Sigmoid colon (tissue), 6 donors: ENCODE measurements at regions not wholly inside any gene's neighbourhood (a gene's known extent, or its start where the extent isn't known, plus 50 kb on each side); places are given as distances from the start of the nearest gene placed in this dataset.

Experiments
- DNase-seq: peaks from one replicate; pipeline ENCODE4 v3.0.0-alpha.2; 2019
- H3K27ac ChIP-seq, 4 donors: fragments of 200-600 bp; sonication (generic); one replicate each; pipeline ENCODE4 v1.5.1; 2016 to 2019; ENCODE audit warnings: mild to moderate bottlenecking in 1 of 4
- H3K27me3 ChIP-seq, 3 donors: fragments of 200-600 bp; sonication (generic); one replicate each; pipeline ENCODE4 v1.5.1; 2019; ENCODE audit warnings: mild to moderate bottlenecking in 1 of 3
- H3K36me3 ChIP-seq, 4 donors: fragments of 200-600 bp; sonication (generic); one replicate each; pipeline ENCODE4 v1.5.1; 2016 to 2019
- H3K4me1 ChIP-seq, 4 donors: fragments of 200-600 bp; sonication (generic); one replicate each; pipeline ENCODE4 v1.5.1; 2017 to 2019
- H3K4me3 ChIP-seq, 4 donors: fragments of 200-600 bp; sonication (generic); one replicate each; pipeline ENCODE4 v1.5.1; 2017 to 2019; ENCODE audit warnings: mild to moderate bottlenecking in 2 of 4, moderate library complexity in 1 of 4
- H3K9me3 ChIP-seq, 4 donors: fragments of 200-600 bp in 3 of 4; sonication (generic) in 3 of 4; one replicate each; pipeline versions ENCODE4 v1.5.1 to v1.6.1; 2013 to 2019
- EP300 ChIP-seq, 4 donors: sonication (generic); formaldehyde crosslinking; IDR thresholded peaks; one replicate each; pipeline ENCODE4 v1.6.1; 2017; ENCODE audit warnings: antibody characterized with exemption in 4 of 4
- POLR2A ChIP-seq, 2 donors: fragments of 450-650 bp; IDR thresholded peaks; one replicate each; pipeline ENCODE4 v1.6.1; 2016; ENCODE audit warnings: antibody characterized with exemption in 2 of 2, mild to moderate bottlenecking in 2 of 2, moderate library complexity in 2 of 2
- POLR2AphosphoS5 ChIP-seq, 4 donors: sonication (generic); formaldehyde crosslinking; IDR thresholded peaks; one replicate each; pipeline ENCODE4 v1.6.1; 2017; ENCODE audit warnings: antibody characterized with exemption in 4 of 4
- WGBS, 2 donors: extraction: QIAGEN DNeasy Blood & Tissue Kit; methylation state at CpG; one replicate each; pipeline ENCODE4 v1.1.7; 2013; 5-methylcytosine and 5-hydroxymethylcytosine counted together
- intact Hi-C: fragments of 100-400 bp; cut with DNase I; formaldehyde crosslinking; loops from one replicate; pipeline ENCODE4 v1.15.1; 2023
- TF ChIP-seq, protein P1 (sequence below), 4 experiments: fragments of 450-650 bp in 3 of 4; fragments of 200-600 bp in 1 of 4; IDR thresholded peaks; one replicate each; pipeline ENCODE4 v1.5.1; 2016 to 2019; ENCODE audit warnings: antibody characterized with exemption in 4 of 4, mild to moderate bottlenecking in 3 of 4, moderate library complexity in 2 of 4
- donor health status: healthy with polysubstance abuse.
- donor health status: healthy.

DNA sequence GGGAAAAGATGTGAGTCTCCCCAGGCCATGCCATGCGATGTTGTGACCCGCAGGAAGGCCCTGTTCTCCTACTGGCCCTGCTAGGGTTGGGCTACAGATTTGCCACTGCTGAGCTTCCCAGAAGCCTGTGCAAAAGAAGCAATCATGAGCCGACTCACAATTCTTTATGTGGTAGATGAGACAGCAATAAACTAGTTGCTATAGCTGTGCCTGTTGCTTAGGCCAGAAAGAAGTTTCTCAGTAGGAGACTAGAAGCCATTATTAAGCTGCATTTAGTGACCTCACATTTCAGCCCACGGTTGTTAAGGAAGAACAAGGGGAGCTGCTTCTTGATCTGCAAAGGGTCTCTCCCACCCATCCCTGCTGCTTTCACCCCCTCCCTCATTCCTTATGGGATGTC, 239.4 kb upstream of the CRY1 start:
- Histone ChIP-seq H3K27me3 (peaks cover 0 to 8% (median 0%) of the 10 kb centered on the region in 3 donors), H3K4me3 (no peak overlapping the region), H3K9me3 (no peaks in the 10 kb centered on the region), H3K36me3 (no peaks in the 10 kb centered on the region), H3K4me1 (no peaks in the 10 kb centered on the region), H3K27ac (no peak overlapping the region)
- DNase-seq = no peak
- intact Hi-C loops = no loop called here
- TF ChIP-seq POLR2AphosphoS5 (IDR thresholded peaks at IDR 0.05) (no peak), POLR2A (IDR thresholded peaks at IDR 0.05) (no peak), EP300 (IDR thresholded peaks at IDR 0.05) (no peak)
- TF ChIP-seq, protein P1, sequence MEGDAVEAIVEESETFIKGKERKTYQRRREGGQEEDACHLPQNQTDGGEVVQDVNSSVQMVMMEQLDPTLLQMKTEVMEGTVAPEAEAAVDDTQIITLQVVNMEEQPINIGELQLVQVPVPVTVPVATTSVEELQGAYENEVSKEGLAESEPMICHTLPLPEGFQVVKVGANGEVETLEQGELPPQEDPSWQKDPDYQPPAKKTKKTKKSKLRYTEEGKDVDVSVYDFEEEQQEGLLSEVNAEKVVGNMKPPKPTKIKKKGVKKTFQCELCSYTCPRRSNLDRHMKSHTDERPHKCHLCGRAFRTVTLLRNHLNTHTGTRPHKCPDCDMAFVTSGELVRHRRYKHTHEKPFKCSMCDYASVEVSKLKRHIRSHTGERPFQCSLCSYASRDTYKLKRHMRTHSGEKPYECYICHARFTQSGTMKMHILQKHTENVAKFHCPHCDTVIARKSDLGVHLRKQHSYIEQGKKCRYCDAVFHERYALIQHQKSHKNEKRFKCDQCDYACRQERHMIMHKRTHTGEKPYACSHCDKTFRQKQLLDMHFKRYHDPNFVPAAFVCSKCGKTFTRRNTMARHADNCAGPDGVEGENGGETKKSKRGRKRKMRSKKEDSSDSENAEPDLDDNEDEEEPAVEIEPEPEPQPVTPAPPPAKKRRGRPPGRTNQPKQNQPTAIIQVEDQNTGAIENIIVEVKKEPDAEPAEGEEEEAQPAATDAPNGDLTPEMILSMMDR (IDR thresholded peaks at IDR 0.05) = no peak
- 82 to 84% methylated on average over 4 of the region's 4 CpGs for WGBS, 2 donors

DNA sequence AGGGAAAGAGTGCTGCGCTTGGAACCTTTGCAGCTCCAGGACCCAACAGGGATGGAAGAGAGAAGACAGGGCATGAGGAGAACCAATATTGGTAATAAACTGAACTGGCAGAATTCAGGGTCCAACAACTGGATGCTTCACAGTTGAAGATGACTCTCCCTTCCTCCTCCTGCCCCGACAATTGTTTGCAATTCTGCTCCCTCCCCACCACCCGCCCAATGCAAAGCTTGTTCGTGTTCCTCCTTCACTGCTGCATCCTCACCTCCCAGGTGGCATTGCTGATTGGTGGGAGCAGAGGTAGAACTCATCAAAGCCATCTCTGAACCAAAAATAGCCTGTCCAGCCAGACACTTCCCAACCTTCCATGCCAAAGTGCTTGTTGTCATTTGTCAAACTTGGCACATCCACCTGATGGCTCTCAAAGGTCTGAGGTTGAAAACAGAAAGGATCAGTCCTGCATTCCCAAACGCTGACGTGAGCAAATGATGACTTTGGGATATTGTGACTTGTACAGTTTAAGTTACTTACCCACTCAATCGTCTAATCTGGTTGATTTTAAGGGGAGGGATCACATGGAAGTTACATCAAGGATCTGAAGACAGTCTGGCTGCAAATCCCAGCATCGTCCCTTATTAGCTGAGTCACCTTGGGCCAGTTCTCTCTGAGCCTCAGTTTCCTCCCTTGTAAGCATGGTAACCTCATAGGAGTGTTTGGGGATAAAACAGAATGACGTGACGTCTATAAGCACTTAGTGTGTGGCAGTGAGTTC, 242.6 kb upstream of the CRY1 start:
- intact Hi-C loops = no loop called here
- 86 to 89% methylated on average over 10 of the region's 10 CpGs for WGBS, 2 donors
- DNase-seq = no peak
- no peak overlapping the region for H3K4me3 ChIP-seq
- H3K27me3 ChIP-seq = no peaks in the 10 kb centered on the region
- H3K4me1 ChIP-seq = no peaks in the 10 kb centered on the region
- H3K27ac ChIP-seq = no peak overlapping the region
- TF ChIP-seq POLR2A (IDR thresholded peaks at IDR 0.05) (no peak), EP300 (IDR thresholded peaks at IDR 0.05) (no peak), POLR2AphosphoS5 (IDR thresholded peaks at IDR 0.05) (no peak)
- TF ChIP-seq, protein P1 (IDR thresholded peaks at IDR 0.05) = no peak
- no peaks in the 10 kb centered on the region for H3K36me3 ChIP-seq
- H3K9me3 ChIP-seq = no peaks in the 10 kb centered on the region

DNA sequence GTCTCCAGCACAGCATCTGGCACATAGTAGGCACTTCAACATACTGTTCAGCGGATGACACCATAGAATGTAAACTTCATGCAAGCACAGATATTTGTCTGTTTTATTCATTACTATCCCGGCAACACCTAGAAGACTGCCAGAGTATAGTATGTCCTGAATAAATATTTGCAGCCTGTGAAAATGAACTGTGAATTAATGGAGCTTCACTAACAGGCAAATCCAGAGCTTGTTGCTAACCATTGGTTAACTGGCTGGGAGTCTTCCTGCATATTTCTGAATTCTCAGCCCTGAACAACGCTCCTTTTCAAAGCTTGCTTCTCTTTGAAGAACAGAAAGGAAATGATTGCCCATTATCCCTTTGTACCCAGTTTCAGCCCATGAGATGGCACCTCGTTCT, 243.3 kb upstream of the CRY1 start:
- no peaks in the 10 kb centered on the region for H3K36me3 ChIP-seq
- no peak for TF ChIP-seq POLR2AphosphoS5 (IDR thresholded peaks at IDR 0.05)
- TF ChIP-seq, protein P1 (IDR thresholded peaks at IDR 0.05) = no peak
- no peak for TF ChIP-seq EP300 (IDR thresholded peaks at IDR 0.05)
- TF ChIP-seq POLR2A (IDR thresholded peaks at IDR 0.05) = no peak
- H3K4me1 ChIP-seq = no peaks in the 10 kb centered on the region
- 76 to 80% methylated on average over 4 of the region's 4 CpGs for WGBS, 2 donors
- H3K27ac ChIP-seq = no peak overlapping the region
- H3K4me3 ChIP-seq = no peak overlapping the region
- no peak for DNase-seq
- H3K27me3 ChIP-seq = no peaks in the 10 kb centered on the region
- no peaks in the 10 kb centered on the region for H3K9me3 ChIP-seq
- intact Hi-C loops = no loop called here

DNA sequence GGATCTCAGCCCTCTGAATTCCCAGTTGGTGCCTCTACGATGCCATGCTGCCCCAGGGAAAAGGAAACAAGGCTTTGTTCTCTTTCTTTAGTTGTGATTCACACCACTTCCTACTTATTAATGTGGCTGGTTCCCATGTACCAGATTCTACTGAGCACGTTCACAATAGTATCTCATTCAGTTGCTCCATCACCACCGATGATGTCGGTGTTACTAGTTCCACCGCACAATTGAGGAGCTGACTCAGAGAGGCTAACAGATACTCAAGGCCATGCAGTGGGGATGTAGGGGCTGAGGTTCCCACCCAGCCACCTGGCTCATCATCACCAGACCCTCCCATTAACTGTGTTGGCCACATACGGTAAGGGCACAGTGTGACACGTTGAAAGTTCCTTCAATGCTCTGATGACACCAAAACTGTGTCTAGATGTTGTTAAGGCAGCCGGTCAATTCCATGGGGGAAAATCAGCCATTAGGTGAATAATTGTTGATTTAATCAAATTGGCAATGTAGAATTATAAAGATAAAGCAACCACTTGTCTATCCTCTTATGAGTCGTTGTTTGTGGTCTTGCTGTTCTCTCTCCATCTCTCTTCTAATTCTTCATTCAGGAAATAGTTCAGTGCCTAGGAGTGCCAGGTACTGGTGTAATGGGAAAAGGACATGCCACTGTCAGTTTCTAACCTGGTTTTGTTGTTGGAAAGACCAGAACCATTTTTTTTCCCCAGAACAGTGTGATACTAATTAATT, 244.2 kb upstream of the CRY1 start:
- TF ChIP-seq EP300 (IDR thresholded peaks at IDR 0.05) = no peak
- TF ChIP-seq, protein P1 (IDR thresholded peaks at IDR 0.05) = no peak
- TF ChIP-seq POLR2A (IDR thresholded peaks at IDR 0.05) = no peak
- Histone ChIP-seq H3K27me3 (no peaks in the 10 kb centered on the region), H3K4me3 (no peak overlapping the region), H3K27ac (no peak overlapping the region), H3K36me3 (no peaks in the 10 kb centered on the region), H3K9me3 (no peaks in the 10 kb centered on the region), H3K4me1 (no peaks in the 10 kb centered on the region)
- intact Hi-C loops = no loop called here
- DNase-seq = no peak
- WGBS, 2 donors = 81 to 88% methylated on average over 9 of the region's 9 CpGs
